Loucy (cell line): ENCODE measurements at regions not wholly inside any gene's neighbourhood (a gene's known extent, or its start where the extent isn't known, plus 50 kb on each side); places are given as distances from the start of the nearest gene placed in this dataset.

Experiments used
- H2AFZ ChIP-seq: fragments of 200-600 bp; sonication (generic); 2 replicates; pipeline ENCODE4 v1.6.0; 2016; ENCODE audit warnings: antibody characterized with exemption, mild to moderate bottlenecking, low read length, moderate library complexity
- H3F3A ChIP-seq: fragments of 200-600 bp; 2 replicates; pipeline ENCODE4 v1.6.0; 2016; ENCODE audit warnings: antibody characterized with exemption, low read depth, mild to moderate bottlenecking
- H3K27me3 ChIP-seq: fragments of 200-600 bp; sonication (generic); 2 replicates; pipeline ENCODE4 v1.6.1; 2014; ENCODE audit warnings: low read length, mild to moderate bottlenecking; ENCODE audit not compliant: insufficient read depth, poor library complexity, severe bottlenecking
- H3K36me3 ChIP-seq: fragments of 200-600 bp; sonication (generic); 2 replicates; pipeline ENCODE4 v1.6.1; 2016; ENCODE audit warnings: low read length; ENCODE audit not compliant: insufficient read depth
- H3K4me1 ChIP-seq: fragments of 200-600 bp; sonication (generic); 2 replicates; pipeline ENCODE4 v1.5.1; 2014; ENCODE audit warnings: low read length, mild to moderate bottlenecking; ENCODE audit not compliant: insufficient read depth, poor library complexity, severe bottlenecking
- H3K4me2 ChIP-seq: fragments of 200-600 bp; sonication (generic); 2 replicates; pipeline ENCODE4 v1.6.0; 2014; ENCODE audit warnings: antibody characterized with exemption, low read length, low read depth, mild to moderate bottlenecking; ENCODE audit not compliant: poor library complexity, severe bottlenecking
- H3K4me3 ChIP-seq: fragments of 200-600 bp; sonication (generic); 2 replicates; pipeline ENCODE4 v1.5.1; 2014; ENCODE audit warnings: low read length, mild to moderate bottlenecking, mixed read lengths; ENCODE audit not compliant: poor library complexity, severe bottlenecking
- H3K79me2 ChIP-seq: fragments of 200-600 bp; sonication (generic); 2 replicates; pipeline ENCODE4 v1.6.1; 2014; ENCODE audit warnings: low read length; ENCODE audit not compliant: insufficient read depth
- H3K9ac ChIP-seq: fragments of 200-600 bp; sonication (generic); 2 replicates; pipeline ENCODE4 v1.6.0; 2014; ENCODE audit warnings: mild to moderate bottlenecking, low read depth, low read length, moderate library complexity; ENCODE audit not compliant: poor library complexity, severe bottlenecking
- H3K9me2 ChIP-seq: fragments of 200-600 bp; sonication (generic); replicated peaks from 2 replicates; pipeline ENCODE4 v1.6.1; 2016; ENCODE audit warnings: low read depth, low read length, mixed read lengths
- H3K9me3 ChIP-seq: fragments of 200-600 bp; sonication (generic); 2 replicates; pipeline ENCODE4 v1.6.1; 2014; ENCODE audit warnings: mild to moderate bottlenecking, antibody characterized with exemption, low read length, low read depth; ENCODE audit not compliant: insufficient read depth
- H4K20me1 ChIP-seq: fragments of 200-600 bp; sonication (generic); 2 replicates; pipeline ENCODE4 v1.6.0; 2014; ENCODE audit warnings: antibody characterized with exemption, low read length, mild to moderate bottlenecking; ENCODE audit not compliant: insufficient read depth, poor library complexity, severe bottlenecking
- EZH2phosphoT487 ChIP-seq: fragments of 200-600 bp; IDR thresholded peaks from 2 replicates; pipeline ENCODE4 v1.6.1; 2018; ENCODE audit warnings: antibody characterized with exemption, mild to moderate bottlenecking, moderate library complexity, borderline replicate concordance
- TF ChIP-seq, protein P1 (sequence below): fragments of 200-600 bp; sonication (generic); conservative IDR thresholded peaks from 2 replicates; pipeline ENCODE4 v1.5.1; 2014; ENCODE audit warnings: mild to moderate bottlenecking, antibody characterized with exemption, low read length

DNA sequence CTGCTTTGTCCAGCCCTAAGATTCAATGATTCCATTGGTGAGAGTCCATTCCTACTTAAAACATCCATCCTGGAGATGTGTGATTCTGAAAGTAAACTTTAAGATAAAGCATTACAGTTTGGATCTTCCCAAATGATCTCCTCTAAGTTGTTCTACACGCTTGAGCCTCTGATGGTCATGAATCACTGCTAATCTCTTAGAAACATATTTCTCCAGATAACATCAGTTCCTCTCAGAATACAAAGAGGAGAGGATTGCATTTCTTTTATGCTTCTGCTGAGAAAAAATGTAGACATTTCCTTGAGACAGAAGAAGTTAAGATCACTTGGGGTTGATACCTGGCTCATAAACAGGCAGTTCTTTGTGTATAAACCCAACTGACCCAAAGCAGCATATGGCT, 281.2 kb upstream of the DPH6 start:
- H3K27me3 ChIP-seq, result no peaks in the 10 kb centered on the region
- H4K20me1 ChIP-seq, result no peaks in the 10 kb centered on the region
- no peak overlapping the region for H3K4me3 ChIP-seq
- no peaks in the 10 kb centered on the region for H3K4me1 ChIP-seq
- no peaks in the 10 kb centered on the region; the same call in 1 of the 2 replicates for H3K9me3 ChIP-seq
- no peak overlapping the region for H2AFZ ChIP-seq
- no peak overlapping the region for H3K4me2 ChIP-seq
- H3F3A ChIP-seq, result no peaks in the 10 kb centered on the region
- no peak overlapping the region for H3K9ac ChIP-seq
- no peak for TF ChIP-seq EZH2phosphoT487
- no peaks in the 10 kb centered on the region for H3K9me2 ChIP-seq
- H3K79me2 ChIP-seq, result no peaks in the 10 kb centered on the region
- no peaks in the 10 kb centered on the region for H3K36me3 ChIP-seq

DNA sequence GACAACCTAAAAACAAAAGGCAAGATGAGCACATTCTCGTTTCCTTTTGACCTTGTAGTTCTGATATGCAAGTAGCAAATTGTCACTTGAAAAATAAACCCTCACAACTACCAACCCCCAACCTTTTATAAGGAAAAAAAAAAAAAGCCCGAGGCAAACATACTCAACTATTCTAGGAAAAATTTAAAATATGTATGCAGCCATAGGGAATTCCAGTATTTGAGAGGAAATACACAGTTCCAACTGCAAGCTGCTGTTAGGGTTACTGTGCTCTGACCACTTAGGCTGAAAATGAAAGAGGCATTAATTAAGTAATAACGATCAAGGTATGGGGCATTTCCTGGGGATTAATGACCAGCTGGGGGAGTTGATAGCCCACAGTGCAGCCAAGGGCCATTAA, 281.9 kb upstream of the DPH6 start:
- Histone ChIP-seq H4K20me1 (no peaks in the 10 kb centered on the region), H3K79me2 (no peaks in the 10 kb centered on the region), H2AFZ (no peak overlapping the region), H3K36me3 (no peaks in the 10 kb centered on the region), H3K9me3 (no peaks in the 10 kb centered on the region; the same call in 1 of the 2 replicates), H3K4me1 (no peaks in the 10 kb centered on the region), H3K4me2 (no peak overlapping the region), H3K27me3 (no peaks in the 10 kb centered on the region), H3F3A (no peaks in the 10 kb centered on the region), H3K9me2 (no peaks in the 10 kb centered on the region), H3K4me3 (no peak overlapping the region), H3K9ac (no peak overlapping the region)
- TF ChIP-seq, protein P1, sequence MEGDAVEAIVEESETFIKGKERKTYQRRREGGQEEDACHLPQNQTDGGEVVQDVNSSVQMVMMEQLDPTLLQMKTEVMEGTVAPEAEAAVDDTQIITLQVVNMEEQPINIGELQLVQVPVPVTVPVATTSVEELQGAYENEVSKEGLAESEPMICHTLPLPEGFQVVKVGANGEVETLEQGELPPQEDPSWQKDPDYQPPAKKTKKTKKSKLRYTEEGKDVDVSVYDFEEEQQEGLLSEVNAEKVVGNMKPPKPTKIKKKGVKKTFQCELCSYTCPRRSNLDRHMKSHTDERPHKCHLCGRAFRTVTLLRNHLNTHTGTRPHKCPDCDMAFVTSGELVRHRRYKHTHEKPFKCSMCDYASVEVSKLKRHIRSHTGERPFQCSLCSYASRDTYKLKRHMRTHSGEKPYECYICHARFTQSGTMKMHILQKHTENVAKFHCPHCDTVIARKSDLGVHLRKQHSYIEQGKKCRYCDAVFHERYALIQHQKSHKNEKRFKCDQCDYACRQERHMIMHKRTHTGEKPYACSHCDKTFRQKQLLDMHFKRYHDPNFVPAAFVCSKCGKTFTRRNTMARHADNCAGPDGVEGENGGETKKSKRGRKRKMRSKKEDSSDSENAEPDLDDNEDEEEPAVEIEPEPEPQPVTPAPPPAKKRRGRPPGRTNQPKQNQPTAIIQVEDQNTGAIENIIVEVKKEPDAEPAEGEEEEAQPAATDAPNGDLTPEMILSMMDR, result no peak
- no peak for TF ChIP-seq EZH2phosphoT487

DNA sequence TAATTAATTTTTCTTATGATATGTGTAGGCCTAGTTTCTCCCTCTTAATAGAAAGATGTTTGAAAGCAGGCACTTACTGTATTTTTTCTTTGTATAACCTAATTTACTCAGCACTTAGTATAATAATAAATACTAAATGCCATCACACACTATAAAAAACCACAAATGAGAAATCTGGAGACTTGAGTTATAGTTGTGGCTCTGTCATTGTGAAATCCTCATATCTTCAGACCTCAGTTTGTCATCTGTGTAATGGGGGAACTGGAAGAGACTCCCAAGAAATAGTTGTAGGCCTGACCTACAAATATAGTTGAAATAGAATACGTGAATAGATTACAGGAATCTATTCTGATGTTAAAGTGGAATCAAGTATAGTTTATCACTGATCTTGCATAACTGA, 287.6 kb upstream of the DPH6 start:
- H3K36me3 ChIP-seq, result no peaks in the 10 kb centered on the region
- no peaks in the 10 kb centered on the region for H3K4me1 ChIP-seq

More for the DNA sequence above, 287.6 kb upstream of the DPH6 start:
- H3K9me3 ChIP-seq, result no peaks in the 10 kb centered on the region
- no peaks in the 10 kb centered on the region for H4K20me1 ChIP-seq
- no peak overlapping the region for H3K4me2 ChIP-seq
- no peaks in the 10 kb centered on the region for H3K79me2 ChIP-seq
- no peak overlapping the region for H2AFZ ChIP-seq
- TF ChIP-seq, protein P1, result no peak
- no peak for TF ChIP-seq EZH2phosphoT487
- H3K4me3 ChIP-seq, result no peak overlapping the region
- no peak overlapping the region for H3K9ac ChIP-seq
- H3K9me2 ChIP-seq, result no peaks in the 10 kb centered on the region
- H3F3A ChIP-seq, result no peaks in the 10 kb centered on the region
- H3K27me3 ChIP-seq, result no peaks in the 10 kb centered on the region
